ENCODE measurements at regions not wholly inside any gene's neighbourhood (a gene's known extent, or its start where the extent isn't known, plus 50 kb on each side); places are given as distances from the start of the nearest gene placed in this dataset.

DNA sequence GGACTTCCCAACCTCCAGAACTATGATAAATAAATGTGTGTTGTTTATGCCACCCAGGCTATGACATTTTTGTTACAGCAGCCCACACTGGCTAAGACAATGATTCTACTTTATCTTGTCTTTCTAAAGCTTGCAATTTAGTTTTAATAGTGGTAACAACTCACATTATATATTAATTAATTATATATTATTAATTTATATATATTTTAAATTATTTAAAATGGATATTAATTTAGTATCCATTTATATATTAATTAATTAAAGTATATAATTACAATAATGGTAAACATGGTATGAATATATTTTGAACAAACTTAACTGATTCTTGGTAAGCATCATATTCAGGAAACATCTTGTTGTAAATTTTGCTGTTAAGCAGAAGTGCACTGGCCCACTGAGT, 863.9 kb downstream of the MCTP2 start:
- BruUV-seq (replicated peaks), result no TSS peak
- CTCF ChIA-PET (ENCODE audit: low intra/inter-chr PET ratio, low total read pairs), result no interaction called here
- Histone ChIP-seq H3K27me3 (ENCODE audit: control insufficient read depth in 1 of 2, insufficient read depth in 2 of 2, low read length in 2 of 2) (no peaks in the 10 kb centered on the region), H3K36me3 (replicated peaks in 1 of 2; ENCODE audit: control insufficient read depth in 1 of 2, insufficient read depth in 2 of 2, low read length in 2 of 2) (no peaks in the 10 kb centered on the region), H4K20me1 (ENCODE audit: insufficient read depth, low read length) (no peaks in the 10 kb centered on the region), H3K9me3 (ENCODE audit: low read length) (peaks cover 91% of the 10 kb centered on the region), H3K4me2 (ENCODE audit: low read depth, low read length) (no peak overlapping the region), H3K4me1 (ENCODE audit: insufficient read depth, low read length) (no peaks in the 10 kb centered on the region), H3K79me2 (ENCODE audit: insufficient read depth, low read length) (no peaks in the 10 kb centered on the region), H3K27ac (ENCODE audit: extremely low read length, insufficient read depth, low read length) (no peak overlapping the region), H2AFZ (ENCODE audit: low read length) (no peak overlapping the region), H3K4me3 (replicated peaks in 1 of 3; ENCODE audit: insufficient read depth in 1 of 3, low read depth in 2 of 3, low read length in 3 of 3) (no peak overlapping the region), H3K9ac (ENCODE audit: insufficient read depth, low read depth, low read length) (no peak overlapping the region)
- POLR2A ChIA-PET, result no interaction called here
- FAIRE-seq (no peak), ATAC-seq (no peak), DNase-seq (ENCODE audit: low spot score) (no peak)
- intact Hi-C loops (cut with micrococcal nuclease; ENCODE audit: unreplicated experiment) (no loop called here), in situ Hi-C loops (cut with HindIII; ENCODE audit: extremely low pct_ligation_motif_present, low pct_unique_long_range_greater_than_20kb) (no loop called here)
- no peak for TF ChIP-seq TBX3 (IDR thresholded peaks at IDR 0.05; ENCODE audit: borderline replicate concordance)
- TF ChIP-seq PAF1 (CRISPR knock-in tag; IDR thresholded peaks at IDR 0.05), result no peak
- TF ChIP-seq, protein P1, sequence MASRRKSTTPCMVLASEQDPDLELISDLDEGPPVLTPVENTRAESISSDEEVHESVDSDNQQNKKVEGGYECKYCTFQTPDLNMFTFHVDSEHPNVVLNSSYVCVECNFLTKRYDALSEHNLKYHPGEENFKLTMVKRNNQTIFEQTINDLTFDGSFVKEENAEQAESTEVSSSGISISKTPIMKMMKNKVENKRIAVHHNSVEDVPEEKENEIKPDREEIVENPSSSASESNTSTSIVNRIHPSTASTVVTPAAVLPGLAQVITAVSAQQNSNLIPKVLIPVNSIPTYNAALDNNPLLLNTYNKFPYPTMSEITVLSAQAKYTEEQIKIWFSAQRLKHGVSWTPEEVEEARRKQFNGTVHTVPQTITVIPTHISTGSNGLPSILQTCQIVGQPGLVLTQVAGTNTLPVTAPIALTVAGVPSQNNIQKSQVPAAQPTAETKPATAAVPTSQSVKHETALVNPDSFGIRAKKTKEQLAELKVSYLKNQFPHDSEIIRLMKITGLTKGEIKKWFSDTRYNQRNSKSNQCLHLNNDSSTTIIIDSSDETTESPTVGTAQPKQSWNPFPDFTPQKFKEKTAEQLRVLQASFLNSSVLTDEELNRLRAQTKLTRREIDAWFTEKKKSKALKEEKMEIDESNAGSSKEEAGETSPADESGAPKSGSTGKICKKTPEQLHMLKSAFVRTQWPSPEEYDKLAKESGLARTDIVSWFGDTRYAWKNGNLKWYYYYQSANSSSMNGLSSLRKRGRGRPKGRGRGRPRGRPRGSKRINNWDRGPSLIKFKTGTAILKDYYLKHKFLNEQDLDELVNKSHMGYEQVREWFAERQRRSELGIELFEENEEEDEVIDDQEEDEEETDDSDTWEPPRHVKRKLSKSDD (CRISPR knock-in tag; IDR thresholded peaks at IDR 0.05; ENCODE audit: low read depth), result no peak
- no peak for TF ChIP-seq PTBP1 (IDR thresholded peaks at IDR 0.05; ENCODE audit: low read depth, low read length, poor library complexity, severe bottlenecking)
- TF ChIP-seq ZNF451 (CRISPR knock-in tag; IDR thresholded peaks at IDR 0.05), result no peak
- no peak for TF ChIP-seq MXI1 (IDR thresholded peaks at IDR 0.05; ENCODE audit: borderline replicate concordance, low read depth, low read length)
- no peak for TF ChIP-seq RARG (CRISPR knock-in tag; IDR thresholded peaks at IDR 0.05; ENCODE audit: low read depth)
- TF ChIP-seq ZNF891 (CRISPR knock-in tag; IDR thresholded peaks at IDR 0.05), result no peak
- TF ChIP-seq ZNF343 (CRISPR knock-in tag; IDR thresholded peaks at IDR 0.05), result no peak
- TF ChIP-seq EP300 (IDR thresholded peaks at IDR 0.05; ENCODE audit: low read depth in 2 of 2, low read length in 2 of 2), result no peak
- no peak for TF ChIP-seq EP300 (CRISPR knock-in tag; IDR thresholded peaks at IDR 0.05; ENCODE audit: borderline replicate concordance)
- TF ChIP-seq ELF1 (CRISPR knock-in tag; IDR thresholded peaks at IDR 0.05), result no peak
- TF ChIP-seq, protein P2, sequence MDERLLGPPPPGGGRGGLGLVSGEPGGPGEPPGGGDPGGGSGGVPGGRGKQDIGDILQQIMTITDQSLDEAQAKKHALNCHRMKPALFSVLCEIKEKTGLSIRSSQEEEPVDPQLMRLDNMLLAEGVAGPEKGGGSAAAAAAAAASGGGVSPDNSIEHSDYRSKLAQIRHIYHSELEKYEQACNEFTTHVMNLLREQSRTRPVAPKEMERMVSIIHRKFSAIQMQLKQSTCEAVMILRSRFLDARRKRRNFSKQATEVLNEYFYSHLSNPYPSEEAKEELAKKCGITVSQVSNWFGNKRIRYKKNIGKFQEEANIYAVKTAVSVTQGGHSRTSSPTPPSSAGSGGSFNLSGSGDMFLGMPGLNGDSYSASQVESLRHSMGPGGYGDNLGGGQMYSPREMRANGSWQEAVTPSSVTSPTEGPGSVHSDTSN (CRISPR knock-in tag; IDR thresholded peaks at IDR 0.05), result no peak
- no peak for TF ChIP-seq DMTF1 (CRISPR knock-in tag; IDR thresholded peaks at IDR 0.05)
- TF ChIP-seq ZUFSP (CRISPR knock-in tag; IDR thresholded peaks at IDR 0.05; ENCODE audit: borderline replicate concordance), result no peak
